Posterior vena cava (tissue), 2 donors: ENCODE measurements at regions not wholly inside any gene's neighbourhood (a gene's known extent, or its start where the extent isn't known, plus 50 kb on each side); places are given as distances from the start of the nearest gene placed in this dataset.

ENCODE experiments used
- DNase-seq: peaks from one replicate; pipeline ENCODE4 v3.0.0-alpha.2; 2020; ENCODE audit warnings: low spot score
- intact Hi-C, 2 donors: fragments of 100-400 bp; cut with DNase I; formaldehyde crosslinking; loops; one replicate each; pipeline versions ENCODE4 v1.14.1 to v1.14.2; 2022 to 2023
- donor health status: DM: yes; HTN: yes; CAD: no.
- donor health status: DM: yes; HTN: yes; CAD: no.

DNA sequence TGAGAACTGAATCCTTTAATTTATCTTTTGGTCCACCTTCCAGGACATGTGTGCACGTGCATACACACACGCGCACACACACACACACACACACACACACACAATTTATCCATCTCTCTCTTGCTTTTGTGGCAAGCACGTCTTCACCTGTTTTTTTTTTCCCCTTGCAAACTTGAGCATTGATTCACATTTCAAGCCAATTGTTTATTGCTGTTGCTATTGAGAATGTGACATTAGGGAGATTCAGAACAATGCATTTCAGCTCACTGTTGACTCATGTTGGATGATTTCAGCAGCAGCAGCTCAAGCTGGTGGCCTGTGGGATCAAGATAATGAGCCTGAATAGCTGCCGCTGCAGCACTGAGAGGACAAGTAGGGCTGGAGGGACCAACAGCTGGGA, 128.9 kb downstream of the SNAPC1 start:
- intact Hi-C loops = no loop called here
- DNase-seq = no peak

DNA sequence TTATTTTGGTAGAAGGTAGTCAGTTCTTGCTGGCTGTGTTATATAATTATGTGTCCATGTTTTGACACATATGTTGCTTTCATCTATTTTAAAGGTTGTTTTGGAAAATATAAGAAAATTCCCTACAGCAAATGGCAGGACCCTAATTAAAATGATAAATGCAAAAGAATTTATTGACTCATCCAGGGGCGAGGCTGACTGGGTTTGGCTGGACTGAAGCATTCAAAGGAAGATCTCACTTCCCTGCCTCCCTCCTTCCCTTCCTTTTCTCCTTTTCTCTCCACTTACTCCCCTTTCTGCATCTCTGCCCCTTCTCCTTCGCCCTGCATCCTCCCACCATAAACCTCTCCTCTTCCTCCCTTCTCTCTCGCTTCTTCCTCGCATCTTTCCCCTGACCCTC, 129.6 kb downstream of the SNAPC1 start:
- intact Hi-C loops = no loop called here

GRCh38 chr14:61893371-61893940, 131.2 kb downstream of the SNAPC1 start:
- intact Hi-C loops = no loop called here
- DNase-seq = no peak

More for the DNA sequence above, 129.6 kb downstream of the SNAPC1 start:
- no peak for DNase-seq

- DNase-seq = no peak
- intact Hi-C loops = no loop called here
Measured at GRCh38 chr14:61894452-61895077, 132.3 kb downstream of the SNAPC1 start.

GRCh38 chr14:61897300-61897699, 135.1 kb downstream of the SNAPC1 start:
- DNase-seq = no peak
- intact Hi-C loops = no loop called here

DNA sequence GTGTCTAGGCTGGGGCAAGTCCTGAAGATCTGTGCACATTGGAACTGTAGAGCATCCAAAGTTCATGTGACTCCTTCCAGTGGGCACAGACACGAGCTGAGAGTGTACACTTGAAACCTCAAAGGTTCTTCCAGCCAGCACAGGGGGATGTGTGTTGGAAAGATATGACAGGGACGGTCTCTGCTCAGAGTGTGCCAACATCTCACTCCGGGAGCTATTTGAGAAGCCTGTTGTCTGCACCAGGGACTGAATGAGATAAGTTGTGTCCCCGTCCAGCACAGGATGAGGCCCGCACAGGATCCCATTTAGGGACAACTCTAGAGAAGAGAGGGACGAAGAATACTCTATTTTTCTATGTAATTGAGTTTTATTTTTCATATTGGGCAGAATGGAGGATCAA, 136.3 kb downstream of the SNAPC1 start:
- no peak for DNase-seq
- intact Hi-C loops = no loop called here

GRCh38 chr14:61899497-61899896, 137.3 kb downstream of the SNAPC1 start:
- no peak for DNase-seq
- intact Hi-C loops = no loop called here

GRCh38 chr14:61904946-61905345, 142.7 kb downstream of the SNAPC1 start:
- DNase-seq = no peak
- intact Hi-C loops = no loop called here

GRCh38 chr14:61911574-61911973, 149.4 kb downstream of the SNAPC1 start:
- DNase-seq = no peak
- intact Hi-C loops = no loop called here

- intact Hi-C loops = no loop called here
- DNase-seq = no peak
Measured at GRCh38 chr14:61918998-61919397, 156.8 kb downstream of the SNAPC1 start.

GRCh38 chr14:61923348-61923747, 161.1 kb downstream of the SNAPC1 start:
- intact Hi-C loops = no loop called here

GRCh38 chr14:61925043-61925442, 162.8 kb downstream of the SNAPC1 start:
- DNase-seq = no peak
- intact Hi-C loops = no loop called here

More at GRCh38 chr14:61923348-61923747, 161.1 kb downstream of the SNAPC1 start:
- DNase-seq = no peak

- intact Hi-C loops = no loop called here
- DNase-seq = no peak
Measured at GRCh38 chr14:61925732-61926435, 163.7 kb downstream of the SNAPC1 start.

- DNase-seq = no peak
- intact Hi-C loops = no loop called here
Measured at GRCh38 chr14:61927060-61927459, 164.8 kb downstream of the SNAPC1 start.

GRCh38 chr14:61927520-61927919, 165.3 kb downstream of the SNAPC1 start:
- no peak for DNase-seq
- intact Hi-C loops = no loop called here

- intact Hi-C loops = no loop called here
Measured at GRCh38 chr14:61928300-61928699, 166.1 kb downstream of the SNAPC1 start.

DNA sequence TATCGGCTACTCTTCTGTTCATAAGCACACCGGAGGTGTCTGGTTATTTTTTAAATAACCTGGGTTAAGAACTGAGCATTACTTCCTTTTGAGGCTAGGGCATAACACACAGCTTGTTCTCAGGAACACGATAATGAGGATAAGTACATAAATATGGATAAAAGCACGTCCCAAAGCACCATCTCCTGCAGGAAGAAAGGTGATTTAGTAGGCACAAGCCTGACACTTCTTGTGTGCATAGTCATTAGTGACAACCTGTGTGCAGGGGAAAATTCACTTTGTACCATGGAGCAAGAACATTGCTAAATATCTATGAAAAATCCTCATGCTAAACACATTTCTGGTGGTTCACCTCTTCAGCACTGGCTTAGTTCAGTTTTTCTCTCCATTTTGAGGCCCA, 166.5 kb downstream of the SNAPC1 start:
- intact Hi-C loops = no loop called here

More at GRCh38 chr14:61928300-61928699, 166.1 kb downstream of the SNAPC1 start:
- DNase-seq = no peak

DNA sequence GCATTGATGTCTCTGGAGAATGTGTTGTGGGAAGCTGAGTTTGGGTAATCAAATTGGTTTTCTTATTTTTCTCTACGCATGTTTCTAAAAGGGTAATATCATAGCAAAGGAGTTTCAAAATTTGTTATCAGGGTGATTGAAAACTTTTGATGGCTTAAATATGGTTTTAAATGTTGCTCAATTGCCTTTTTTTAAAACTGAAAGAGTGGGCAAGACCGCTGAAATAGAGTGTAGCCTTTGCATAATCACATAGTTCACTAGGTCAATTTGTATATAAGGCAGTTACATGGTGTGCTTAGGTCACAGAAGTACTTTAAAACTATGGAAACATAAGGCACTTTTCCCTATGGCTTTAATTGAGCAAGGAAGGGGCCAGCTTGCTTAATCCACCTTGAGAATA, 167.4 kb downstream of the SNAPC1 start:
- intact Hi-C loops = no loop called here
- no peak for DNase-seq

More for the DNA sequence above, 166.5 kb downstream of the SNAPC1 start:
- no peak for DNase-seq

DNA sequence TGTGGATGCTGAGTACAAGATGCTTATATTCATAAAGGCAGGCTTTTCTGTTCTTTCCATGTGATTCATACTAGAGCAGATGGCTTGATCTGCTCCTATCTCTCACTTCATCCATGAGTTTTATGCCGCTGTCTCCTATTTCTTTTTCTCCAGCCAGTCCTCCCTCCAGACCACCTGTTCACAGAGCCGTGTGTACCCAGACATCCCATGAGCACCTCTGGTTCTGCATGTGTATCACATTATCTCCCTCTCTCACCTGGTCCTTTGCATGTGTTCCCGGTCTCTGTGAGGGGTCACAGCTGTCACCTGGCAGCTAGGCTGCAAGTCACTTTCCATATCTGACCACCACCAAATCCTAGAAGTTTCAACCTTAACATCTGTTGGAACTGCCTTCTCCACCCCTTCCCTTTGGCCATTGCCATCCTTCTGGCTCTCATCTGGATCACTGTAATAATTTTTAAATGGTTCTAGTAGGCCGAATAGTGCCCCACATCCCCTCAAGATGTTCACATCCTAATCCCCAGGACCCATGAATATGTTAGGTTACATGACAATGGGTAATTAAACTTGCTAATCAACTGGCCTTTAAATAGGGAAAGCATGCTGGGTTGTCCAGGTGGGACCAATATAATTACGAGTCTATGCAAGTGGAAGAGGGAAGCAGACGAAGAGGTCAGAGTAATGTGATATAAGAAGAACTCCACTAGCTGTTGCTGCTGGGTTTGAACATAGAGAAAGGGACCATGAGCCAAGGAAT, 168.1 kb downstream of the SNAPC1 start:
- intact Hi-C loops = no loop called here
- DNase-seq = no peak

DNA sequence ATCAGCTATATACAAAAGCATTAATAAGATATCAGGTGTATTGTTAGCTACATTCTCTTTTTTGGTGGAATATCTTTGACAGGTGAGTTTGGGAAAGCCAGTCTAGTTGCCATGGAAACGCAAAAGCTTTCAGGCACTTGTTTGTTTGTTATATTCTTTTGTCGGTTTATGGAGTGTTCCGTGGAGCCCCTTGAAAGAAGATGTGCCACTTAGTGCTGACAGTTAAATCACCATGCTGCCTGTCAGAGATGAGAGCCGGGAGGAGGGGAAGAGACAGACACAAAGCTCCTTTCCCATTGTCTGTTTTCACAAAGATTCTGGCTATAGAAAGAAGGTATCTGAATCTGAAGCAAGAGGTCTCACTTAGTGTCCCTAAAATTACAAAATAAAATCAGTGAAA, 170.8 kb downstream of the SNAPC1 start:
- intact Hi-C loops = no loop called here
- no peak for DNase-seq
